GM21576 (cell line): ENCODE measurements at regions not wholly inside any gene's neighbourhood (a gene's known extent, or its start where the extent isn't known, plus 50 kb on each side); places are given as distances from the start of the nearest gene placed in this dataset.

ENCODE experiments used
- ATAC-seq: cut with Tn5 transposase; IDR thresholded peaks from one replicate; pipeline ENCODE4 v1.9.1; 2021; ENCODE audit warnings: mild to moderate bottlenecking, moderate library complexity; ENCODE audit not compliant: unreplicated experiment

DNA sequence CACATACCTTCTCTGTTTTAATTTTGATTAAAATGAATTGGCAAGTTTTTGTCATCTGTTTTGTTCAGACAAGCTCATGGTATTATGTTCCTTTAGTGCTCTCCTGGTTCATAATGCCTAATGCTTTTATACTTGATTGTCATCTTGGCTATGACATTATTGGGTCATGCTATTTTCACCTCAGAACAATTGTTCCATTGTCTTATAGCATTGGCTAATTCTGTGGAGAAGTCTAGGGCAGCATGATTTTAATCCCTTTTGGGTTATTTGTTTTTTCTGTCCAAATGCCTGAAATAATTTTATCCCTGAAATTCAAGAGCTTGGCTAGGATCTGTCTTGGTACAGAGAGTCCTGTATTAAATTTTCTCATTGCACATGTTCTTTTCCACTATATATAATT, 83.8 kb upstream of the CCDC85A start:
- ATAC-seq, result no peak

DNA sequence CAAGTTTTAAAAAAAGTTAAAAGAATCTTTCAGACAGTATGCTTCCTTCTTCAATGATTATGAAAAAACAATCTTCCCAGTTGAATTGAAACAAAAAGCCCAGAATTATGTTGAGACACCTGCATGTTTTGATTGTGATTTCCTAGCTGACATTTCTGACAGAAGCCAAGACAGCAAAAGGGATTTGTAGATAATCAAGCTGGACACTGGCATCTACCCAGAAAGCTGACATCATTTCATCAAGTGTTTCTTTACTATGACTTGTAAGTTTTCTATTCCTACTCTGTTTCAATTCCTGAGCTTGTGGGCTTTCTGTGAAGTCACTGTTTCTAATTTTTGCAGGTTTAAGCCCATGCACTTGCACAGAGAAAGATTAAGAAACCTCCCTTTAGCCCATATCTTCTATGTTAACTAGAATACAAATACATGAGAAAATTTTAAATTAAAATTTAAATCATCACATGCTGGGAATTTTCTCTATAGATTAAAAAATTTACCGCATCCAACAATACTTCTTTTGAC, 82.9 kb upstream of the CCDC85A start:
- no peak for ATAC-seq

DNA sequence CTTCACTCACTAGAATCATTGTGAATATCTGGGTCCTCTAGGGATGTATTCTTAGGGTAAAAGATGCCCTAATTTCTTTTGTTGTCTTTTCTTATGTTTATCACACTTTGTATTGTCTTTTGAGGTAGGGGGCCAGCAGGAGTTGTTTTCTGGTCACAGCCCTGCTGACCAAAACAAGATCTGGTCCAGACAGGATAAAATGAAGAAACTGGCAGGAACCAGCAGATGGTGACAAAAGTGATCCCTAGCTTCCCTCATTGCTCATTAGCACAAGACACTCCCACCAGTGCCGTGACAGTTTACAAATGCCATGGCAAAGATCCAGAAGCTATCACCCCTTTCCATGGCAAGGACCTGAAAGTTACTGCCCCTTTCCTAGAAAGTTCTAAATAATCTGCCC, 81.7 kb upstream of the CCDC85A start:
- ATAC-seq, result no peak

DNA sequence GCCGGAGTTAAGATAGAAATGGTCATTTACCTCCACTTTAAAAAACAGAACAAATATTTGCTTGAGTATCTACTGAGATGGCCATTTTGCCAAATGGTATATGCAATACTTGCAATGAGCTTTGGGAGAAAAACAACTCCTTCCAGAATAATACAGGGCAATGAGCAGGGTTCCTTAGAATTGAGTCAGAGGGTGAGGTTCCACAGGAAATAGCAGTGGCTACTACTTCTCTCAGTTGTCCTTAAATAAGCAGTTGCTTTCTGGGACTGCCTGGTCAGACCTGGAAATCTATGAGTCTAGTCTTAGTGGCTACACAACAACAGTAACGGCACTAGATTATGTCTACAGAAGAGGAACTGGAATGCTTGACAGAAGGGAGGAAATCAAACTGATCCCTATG, 80.9 kb upstream of the CCDC85A start:
- no peak for ATAC-seq

DNA sequence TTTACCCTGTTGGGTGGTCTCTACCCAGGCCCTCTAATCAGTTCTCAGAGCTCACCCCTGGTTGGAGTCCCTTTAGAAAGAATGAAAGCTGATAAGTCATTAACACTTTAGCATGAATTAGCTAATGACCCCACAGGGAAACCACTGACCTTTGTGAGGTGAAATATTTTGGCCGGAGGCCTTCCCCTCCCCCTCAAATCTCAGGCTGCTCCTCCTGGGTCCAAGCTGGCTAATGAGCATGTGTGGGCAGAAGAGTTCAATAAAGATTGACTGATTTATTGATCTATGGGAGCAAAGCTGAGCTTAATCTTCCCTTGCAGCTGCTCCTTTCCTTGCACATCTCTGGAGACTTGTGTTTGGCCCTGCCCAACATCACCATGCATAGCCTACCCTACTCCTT, 78.8 kb upstream of the CCDC85A start:
- no peak for ATAC-seq

DNA sequence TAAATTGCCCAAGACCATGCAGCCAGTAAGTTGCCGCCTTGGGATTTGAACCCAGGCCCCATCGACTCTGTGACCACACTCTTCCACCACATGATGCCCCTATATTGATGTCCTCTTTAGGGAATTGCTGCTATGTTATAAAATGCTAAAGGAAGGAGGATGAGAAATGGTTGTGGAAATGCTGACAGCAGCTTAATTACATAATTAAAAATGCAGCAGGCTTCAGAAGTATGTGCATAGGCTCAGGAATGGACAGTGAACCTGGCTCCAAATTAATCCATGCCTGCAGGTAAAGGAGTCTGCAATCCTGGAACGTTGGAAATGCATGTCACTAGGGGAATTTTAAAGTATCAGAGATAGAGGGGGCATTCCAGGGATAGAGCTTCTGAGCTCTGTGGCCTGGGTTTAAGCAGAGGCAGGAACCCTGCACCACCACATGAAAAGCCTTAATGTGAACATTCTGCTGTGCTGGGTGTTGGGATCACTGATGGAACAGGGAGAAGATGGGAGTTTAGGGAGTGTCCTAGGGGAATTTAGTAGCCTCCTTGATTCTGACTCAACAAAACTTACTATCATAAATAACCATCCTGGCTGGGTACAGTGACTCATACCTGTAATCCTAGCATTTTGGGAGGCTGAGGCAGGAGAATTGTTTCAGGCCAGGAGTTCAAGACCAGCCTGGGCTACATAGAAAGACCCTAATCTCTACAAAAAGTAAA, 76.1 kb upstream of the CCDC85A start:
- no peak for ATAC-seq

DNA sequence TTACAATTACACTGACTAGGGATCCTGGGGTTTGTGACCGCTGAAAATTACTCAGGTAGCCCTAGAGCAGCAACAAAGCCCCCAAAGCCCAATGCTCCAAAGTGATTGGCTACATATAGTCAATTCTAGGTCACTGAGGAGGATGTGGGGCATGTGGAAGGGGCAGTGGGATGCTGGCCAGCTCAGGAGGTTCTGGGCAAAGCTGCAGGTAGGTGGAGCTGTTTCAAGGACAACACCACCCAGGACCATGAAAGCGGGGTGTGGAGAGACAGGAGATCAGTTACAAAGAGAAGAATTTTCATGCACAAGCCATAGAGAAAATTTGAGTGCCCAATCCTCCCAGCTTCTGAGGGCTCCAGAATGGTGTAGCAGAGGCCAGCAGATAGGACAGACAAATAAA, 75.0 kb upstream of the CCDC85A start:
- ATAC-seq, result no peak

DNA sequence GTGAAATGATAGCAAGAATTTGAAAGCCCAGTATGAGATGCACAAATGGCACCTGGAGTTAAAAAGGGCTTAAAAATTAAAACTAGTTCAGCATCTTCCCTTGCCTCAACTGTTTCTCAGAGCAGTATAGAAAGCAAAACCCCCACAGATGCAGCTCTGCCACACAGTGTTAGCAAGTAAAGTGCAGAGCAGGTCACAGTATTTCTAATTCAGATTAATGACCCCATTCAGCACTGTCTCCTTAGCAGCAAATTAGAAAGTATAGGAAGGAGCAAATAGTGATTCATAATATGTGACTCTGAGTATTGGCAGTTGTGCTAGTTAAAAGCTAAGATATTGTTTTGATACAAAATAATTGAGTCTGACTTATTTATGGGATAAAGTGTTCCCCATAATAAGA, 73.8 kb upstream of the CCDC85A start:
- ATAC-seq, result no peak

DNA sequence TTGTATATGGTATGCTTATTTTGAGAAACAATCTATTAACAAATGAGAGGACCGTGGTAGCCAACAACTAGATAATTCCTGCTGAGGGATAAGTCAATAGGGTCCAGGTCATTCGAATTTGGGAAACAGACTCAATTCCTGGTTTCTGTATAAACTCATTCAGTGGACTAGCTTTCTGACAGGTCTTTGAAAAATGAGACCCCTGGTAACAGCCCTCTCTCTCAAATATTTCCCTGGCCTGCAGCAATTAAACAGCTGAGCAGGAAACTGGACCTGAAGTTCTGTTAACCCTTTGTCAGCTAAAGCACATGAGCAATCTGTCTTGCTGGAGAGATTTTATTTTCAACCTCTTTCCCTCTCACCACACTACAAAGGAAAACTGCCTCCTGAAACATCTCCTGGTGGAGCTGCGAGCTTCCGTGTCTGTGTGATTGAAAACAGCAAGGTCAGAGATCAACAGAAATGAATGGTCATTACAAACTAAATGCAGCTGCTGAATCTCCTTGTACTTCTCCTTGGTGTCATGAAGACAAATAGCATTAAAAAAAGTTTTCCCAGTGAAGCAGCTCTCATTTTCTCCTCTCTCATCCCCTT, 70.3 kb upstream of the CCDC85A start:
- ATAC-seq, result no peak

DNA sequence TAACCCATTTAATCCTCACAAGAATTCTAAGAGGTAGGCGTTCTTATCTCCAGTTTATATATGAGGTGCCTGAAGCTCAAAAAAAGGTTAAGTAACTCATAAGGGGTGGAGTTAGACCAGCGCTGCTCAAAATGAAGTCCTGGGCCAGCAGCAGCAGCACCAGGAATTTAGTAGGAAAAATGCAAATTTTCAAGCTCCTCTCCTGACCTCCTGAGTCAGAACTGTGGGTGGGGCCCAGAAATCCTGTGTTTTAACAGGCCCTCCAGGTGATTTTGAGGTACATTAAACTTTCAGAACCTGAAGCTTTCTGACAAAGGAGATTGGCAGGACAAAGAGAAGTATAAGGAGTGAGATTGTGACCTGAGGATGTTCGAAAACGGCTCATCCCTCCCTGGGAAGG, 66.0 kb upstream of the CCDC85A start:
- ATAC-seq, result no peak

DNA sequence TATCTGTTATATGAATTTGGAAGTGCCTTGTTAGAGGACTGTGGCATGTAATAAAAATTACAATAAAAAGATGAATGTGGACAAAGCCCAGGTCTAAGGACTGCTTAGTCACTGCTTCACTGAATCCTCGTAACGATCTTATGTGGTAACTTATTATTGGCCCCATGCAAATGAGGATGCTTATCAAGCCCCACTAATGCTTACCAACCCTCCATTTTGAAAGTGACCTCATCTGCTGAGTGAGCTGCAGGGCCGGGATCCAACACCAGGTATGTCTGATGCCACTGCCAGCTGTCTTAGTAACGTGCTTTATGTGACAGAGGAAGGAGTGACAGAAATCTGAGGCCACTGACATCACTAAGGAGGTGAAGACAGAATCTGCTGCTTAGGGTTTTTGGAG, 65.3 kb upstream of the CCDC85A start:
- no peak for ATAC-seq

DNA sequence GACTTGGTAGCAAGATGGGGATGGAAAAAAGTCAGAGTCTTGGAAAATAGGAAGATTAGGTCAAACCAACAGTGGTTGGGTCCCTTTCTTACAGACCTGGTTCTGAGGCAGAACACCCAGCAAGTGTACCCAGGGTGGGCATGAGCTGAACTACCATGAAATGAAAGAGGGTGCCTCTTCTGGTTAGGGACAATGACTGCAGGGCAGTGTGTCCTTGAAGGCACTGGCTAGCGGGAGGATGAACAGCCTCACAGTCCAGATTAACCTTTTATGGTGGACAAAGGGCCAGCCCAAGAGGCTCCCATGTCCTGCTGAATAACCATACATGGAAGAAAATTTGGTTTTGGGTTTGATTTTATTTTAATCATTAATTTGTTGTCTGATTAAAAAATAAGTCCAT, 61.8 kb upstream of the CCDC85A start:
- no peak for ATAC-seq

DNA sequence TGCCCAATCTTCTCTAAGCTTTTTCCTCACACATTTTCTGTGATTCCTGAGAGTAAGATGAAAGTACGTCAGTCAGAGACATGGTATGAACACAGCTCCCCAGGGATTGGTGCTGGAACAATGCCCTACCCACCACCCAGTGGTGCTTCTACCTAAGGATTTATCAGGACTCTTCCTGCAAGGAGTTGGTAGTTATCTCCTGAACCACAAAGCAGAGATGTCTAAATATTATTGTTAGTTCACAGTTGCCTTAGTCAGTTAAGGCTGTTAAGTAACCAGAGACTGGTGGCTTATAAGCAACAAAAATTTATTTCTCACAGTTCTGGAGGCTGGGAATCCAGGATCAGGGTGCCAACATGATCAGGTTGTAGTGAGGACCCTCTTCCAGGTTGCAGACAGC, 60.3 kb upstream of the CCDC85A start:
- no peak for ATAC-seq

DNA sequence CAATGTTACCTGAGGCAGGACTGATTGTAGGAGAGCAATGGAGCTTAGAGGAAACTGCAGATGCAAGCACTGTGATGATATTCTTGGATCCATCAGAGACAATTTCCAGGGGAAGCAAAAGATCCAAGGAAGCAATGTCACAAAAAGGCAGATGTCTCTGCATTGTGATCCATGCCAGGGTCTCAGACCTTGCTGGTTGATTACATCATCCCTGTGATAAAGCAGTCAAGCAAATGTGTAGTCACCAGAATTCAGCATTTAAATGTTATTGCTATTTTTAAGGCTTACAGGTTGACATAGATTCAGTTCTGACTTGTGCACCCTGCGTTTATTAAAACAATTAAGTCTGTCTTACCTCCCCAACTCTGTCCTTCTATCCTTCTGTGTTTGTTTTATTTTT, 56.8 kb upstream of the CCDC85A start:
- no peak for ATAC-seq

DNA sequence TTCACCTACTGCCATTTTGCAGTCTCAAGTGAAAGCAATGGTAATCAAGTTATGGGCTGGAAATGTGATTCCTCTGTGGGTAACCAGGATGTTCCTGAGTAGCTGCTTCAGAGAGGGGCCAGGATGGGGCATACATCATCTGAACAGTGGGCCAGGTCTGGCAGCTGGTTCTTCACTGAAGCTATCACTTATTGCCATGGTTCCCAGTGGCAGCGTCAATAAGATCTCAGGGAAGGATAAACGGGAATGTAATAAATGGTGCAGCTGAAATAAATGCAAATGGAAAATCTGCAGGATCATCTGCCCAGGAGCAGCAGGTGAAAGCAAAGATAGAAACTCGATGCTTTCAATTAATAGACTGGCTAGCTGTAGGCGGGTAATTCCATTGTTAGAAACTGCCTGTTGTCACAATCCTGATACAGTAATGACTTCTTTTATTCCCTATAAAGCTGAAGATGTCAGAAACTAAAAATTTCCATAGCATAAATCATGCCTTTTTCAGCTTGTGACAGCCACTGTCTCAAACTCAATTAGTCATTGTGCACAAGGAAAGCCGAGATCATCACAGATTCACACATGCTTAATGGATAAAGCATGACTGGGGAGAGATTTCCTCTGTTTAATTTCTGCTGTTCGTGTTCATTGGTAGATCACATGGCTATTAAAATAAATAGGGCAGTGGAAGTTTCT, 56.2 kb upstream of the CCDC85A start:
- ATAC-seq, result no peak

DNA sequence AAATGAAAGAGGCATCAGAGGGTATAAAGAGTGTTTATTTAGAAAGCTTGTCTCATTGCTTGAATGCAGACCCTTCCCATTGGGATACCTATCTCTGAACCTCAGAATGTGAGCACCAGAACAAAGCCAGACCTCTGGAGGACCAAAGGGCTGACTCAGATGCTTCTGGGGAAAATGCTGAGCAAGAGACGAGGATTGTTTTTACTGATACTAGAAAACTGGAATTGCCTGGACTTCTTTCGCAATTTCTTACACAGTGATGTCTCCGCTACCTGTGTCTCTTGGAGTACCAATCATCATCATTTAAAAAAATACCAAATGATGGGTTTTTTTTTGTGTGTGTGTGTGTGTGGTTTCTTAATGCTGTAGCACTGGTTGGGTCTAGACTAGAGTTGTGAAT, 55.6 kb upstream of the CCDC85A start:
- ATAC-seq, result no peak

DNA sequence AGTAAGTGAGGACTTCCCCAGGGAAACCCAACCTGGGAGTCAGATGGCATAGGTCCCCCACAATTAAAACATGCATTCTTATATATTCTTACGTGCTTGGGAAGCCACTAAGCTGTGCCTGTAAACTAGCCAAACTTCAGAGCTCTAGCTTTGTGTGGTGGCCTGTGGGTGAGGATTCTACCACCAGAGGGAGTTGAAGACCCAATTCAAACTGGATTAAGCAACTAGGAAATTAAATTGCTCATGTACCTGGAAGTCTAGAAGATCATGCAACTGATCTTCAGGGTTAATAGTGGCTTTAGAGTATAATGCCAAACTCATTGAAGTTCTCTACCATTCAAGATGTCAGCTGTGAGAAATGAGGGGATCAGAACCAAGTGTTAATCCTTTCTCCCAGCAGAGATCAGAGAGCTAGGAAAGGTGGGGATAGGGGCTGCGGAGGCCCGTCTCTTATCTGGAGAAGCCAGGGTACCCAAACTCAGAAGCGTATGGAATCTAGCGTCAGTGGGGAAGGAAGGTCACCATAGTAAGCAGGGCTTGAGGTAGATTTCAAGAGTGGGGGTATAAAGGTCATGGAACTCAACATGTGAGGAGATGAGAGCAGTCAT, 53.2 kb upstream of the CCDC85A start:
- no peak for ATAC-seq

DNA sequence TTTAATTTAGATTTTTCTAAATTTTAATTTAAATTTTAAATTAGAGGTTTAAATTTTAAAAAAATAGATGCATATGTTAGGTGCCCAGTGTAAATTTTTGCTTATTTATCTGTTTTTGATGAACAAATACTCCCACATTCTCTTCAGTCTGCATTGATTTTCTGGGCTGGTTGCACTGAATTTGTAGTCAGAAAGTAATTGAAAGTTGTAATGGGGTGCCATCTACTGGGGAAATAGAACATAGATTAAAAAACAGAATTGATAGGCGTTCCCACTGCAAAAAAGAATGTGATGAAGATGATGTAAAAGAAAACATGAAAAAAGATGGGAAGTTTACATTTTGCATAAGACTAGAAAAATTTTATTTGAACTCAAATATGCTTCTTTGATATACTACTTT, 51.7 kb upstream of the CCDC85A start:
- no peak for ATAC-seq

DNA sequence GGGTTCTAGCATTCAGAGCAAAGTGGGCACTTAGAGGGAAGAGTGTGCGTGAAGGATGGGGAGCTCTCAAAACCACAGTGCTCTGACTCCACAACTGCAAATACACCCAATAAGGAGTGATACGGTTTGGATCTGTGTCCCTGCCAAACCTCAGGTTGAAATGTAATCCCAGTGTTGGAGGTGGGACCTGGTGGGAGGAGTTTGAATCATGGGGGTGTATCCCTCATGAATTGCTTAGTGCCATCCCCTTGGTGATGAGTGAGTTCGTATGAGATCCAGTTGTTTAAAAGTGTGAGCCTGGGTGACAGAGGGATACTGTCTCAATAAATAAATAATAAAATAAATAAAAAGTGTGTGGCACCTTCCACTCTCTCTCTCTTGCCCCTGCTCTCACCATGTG, 50.3 kb upstream of the CCDC85A start:
- ATAC-seq, result no peak

DNA sequence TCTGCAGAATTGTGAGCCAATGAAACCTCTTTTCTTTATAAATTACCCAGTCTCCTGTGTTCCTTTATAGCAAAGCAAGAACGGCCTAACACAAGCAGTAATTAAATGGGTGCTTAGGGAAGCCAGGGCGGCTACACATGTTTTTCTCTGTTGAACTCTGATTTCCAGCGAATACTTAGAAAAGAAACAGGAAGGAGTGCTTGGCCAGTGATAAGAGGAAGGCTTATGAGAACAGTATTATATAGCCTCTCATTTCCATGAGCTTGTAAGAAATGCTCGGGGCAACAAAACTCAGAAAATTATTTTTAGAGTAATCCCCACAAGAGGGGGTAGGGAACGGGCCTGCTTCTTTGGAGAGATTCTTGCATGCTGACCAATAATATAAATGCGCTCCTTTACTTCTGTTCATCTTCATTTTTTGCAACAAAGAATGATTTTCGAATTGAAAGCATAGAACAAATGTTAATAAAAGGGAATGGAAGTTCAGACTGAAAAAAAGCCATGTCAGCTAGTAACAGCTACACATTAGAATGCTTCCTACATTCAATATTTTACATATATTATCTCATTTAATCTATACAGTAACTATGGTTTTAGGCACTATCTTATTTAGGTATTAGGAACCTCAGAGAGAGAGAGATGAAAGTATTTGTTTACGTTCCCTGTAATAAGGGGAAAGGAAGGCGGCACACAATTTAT, 49.7 kb upstream of the CCDC85A start:
- ATAC-seq, result no peak
